ENCODE measurements at regions not wholly inside any gene's neighbourhood (a gene's known extent, or its start where the extent isn't known, plus 50 kb on each side); places are given as distances from the start of the nearest gene placed in this dataset.
A peak's percentile ranks its signal among the peaks of the same experiment; 100 is the strongest.
"Not testable (repeated sequence)": the region's sequence is repeated elsewhere in the genome, so short reads cannot be mapped to it uniquely, and the experiment has no call there.

DNA sequence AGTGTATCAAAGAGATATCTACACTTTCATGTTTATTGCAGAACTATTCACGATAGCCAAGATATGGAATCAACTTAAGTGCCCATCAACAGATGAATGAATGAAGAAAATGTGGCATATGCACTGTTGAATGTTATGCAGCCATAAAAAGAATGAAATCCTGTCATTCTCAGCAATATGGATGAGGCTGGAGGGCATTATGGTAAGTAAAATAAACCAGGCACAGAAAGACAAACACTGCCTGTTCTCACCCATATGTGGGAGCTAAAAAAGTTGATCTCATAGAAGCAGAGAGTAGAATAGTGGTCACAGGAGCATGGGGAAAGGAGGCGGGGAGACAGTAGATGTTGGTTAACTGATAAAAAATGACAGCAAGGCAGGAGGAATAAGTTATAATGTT is 561.8 kb downstream of the TOX3 start:
- DNase-seq = no peak
- Histone ChIP-seq H3K79me2 (ENCODE audit: low read length) (no peaks in the 10 kb centered on the region), H3K9me3 (ENCODE audit: low read length) (no peaks in the 10 kb centered on the region), H3K9ac (ENCODE audit: low read length) (no peak overlapping the region), H3K36me3 (ENCODE audit: insufficient read depth, low read length) (no peaks in the 10 kb centered on the region), H3K4me3 (ENCODE audit: low read length) (no peak overlapping the region), H3K4me2 (ENCODE audit: low read depth, low read length, poor library complexity, severe bottlenecking) (no peak overlapping the region), H3K27ac (ENCODE audit: low read length) (no peak overlapping the region), H3K4me1 (ENCODE audit: low read length) (no peaks in the 10 kb centered on the region), H2AFZ (ENCODE audit: low read length) (no peak overlapping the region), H3K9me2 (replicated peaks; ENCODE audit: insufficient read depth, low read length) (no peaks in the 10 kb centered on the region), H4K20me1 (ENCODE audit: insufficient read depth, low read depth, low read length) (no peaks in the 10 kb centered on the region), H3K27me3 (ENCODE audit: low read length) (no peaks in the 10 kb centered on the region)

DNA sequence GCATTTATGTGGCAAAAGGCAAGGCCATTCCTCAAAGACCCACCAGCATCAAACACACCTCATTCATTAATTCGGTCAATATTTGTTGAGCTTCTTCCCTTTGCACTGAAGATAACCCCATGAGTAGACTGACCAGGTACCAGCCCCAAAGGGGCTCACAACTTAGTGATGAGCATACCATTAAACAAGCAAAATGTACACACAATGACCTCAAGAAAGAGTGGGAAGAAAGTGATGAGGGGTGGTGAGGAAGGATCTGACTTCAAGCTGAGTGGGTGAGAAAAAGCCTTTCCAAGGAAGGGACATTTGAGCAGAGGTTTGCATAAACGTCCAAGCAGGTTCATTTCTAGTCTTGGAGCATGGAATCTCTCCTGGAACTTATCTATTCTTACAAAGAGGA is 562.5 kb downstream of the TOX3 start:
- Histone ChIP-seq H2AFZ (ENCODE audit: low read length) (no peak overlapping the region), H3K9ac (ENCODE audit: low read length) (no peak overlapping the region), H3K4me3 (ENCODE audit: low read length) (no peak overlapping the region), H3K4me1 (ENCODE audit: low read length) (no peaks in the 10 kb centered on the region), H3K79me2 (ENCODE audit: low read length) (no peaks in the 10 kb centered on the region), H3K4me2 (ENCODE audit: low read depth, low read length, poor library complexity, severe bottlenecking) (no peak overlapping the region), H3K9me2 (replicated peaks; ENCODE audit: insufficient read depth, low read length) (no peaks in the 10 kb centered on the region), H4K20me1 (ENCODE audit: insufficient read depth, low read depth, low read length) (no peaks in the 10 kb centered on the region), H3K27ac (ENCODE audit: low read length) (no peak overlapping the region), H3K27me3 (ENCODE audit: low read length) (no peaks in the 10 kb centered on the region), H3K36me3 (ENCODE audit: insufficient read depth, low read length) (no peaks in the 10 kb centered on the region), H3K9me3 (ENCODE audit: low read length) (no peaks in the 10 kb centered on the region)
- DNase-seq = no peak

DNA sequence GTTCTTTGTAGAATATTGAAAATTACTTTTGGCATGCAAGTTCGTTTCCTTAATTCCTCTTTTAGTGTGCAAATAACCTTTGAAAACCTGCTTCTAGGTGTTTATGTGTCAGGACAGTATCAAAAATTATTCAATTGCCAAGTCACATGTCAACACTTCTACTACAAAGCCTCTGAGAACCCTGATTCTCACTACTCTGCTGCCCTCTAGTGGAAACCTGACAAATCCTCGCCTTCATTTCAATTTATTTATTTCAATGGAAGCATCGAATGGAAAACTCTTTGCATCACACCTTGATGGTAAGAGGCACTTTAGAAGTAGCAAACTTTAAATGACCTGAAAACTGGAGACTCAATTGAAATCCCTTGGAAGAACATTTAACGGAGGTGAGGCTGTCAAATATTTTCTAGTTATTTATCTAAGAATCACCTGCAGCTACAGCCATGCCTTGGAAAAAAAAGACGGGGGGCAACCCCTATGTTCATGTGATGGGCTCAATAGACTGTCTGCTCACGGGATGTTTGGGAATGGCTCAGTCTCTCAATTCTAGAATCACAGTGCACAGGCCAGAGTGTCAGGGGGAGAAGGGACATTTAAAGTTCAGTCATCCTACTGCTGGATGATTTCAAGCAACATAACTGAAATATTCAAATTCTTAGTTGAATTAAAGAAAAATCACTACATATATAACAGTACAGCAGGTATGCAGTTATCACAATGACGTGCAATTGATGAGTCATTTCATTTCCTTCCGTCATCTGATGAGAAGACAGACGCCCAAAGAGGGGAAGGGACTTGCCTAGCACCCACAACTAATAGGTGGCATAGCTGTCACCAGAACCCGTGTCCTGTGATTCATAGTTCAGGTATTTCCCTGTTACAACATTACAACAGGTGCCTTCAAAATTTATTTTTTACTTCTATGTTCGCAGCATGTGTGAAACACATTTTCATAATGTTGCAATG is 563.9 kb downstream of the TOX3 start:
- DNase-seq = peak; percentile 87
- Histone ChIP-seq H3K4me1 (ENCODE audit: low read length) (no peaks in the 10 kb centered on the region), H3K9ac (ENCODE audit: low read length) (no peak overlapping the region), H3K27me3 (ENCODE audit: low read length) (no peaks in the 10 kb centered on the region), H3K4me2 (ENCODE audit: low read depth, low read length, poor library complexity, severe bottlenecking) (no peak overlapping the region), H3K27ac (ENCODE audit: low read length) (no peak overlapping the region), H3K9me3 (ENCODE audit: low read length) (no peaks in the 10 kb centered on the region), H3K79me2 (ENCODE audit: low read length) (no peaks in the 10 kb centered on the region), H2AFZ (ENCODE audit: low read length) (no peak overlapping the region), H3K36me3 (ENCODE audit: insufficient read depth, low read length) (no peaks in the 10 kb centered on the region), H3K9me2 (replicated peaks; ENCODE audit: insufficient read depth, low read length) (no peaks in the 10 kb centered on the region), H4K20me1 (ENCODE audit: insufficient read depth, low read depth, low read length) (no peaks in the 10 kb centered on the region), H3K4me3 (ENCODE audit: low read length) (no peak overlapping the region)

DNA sequence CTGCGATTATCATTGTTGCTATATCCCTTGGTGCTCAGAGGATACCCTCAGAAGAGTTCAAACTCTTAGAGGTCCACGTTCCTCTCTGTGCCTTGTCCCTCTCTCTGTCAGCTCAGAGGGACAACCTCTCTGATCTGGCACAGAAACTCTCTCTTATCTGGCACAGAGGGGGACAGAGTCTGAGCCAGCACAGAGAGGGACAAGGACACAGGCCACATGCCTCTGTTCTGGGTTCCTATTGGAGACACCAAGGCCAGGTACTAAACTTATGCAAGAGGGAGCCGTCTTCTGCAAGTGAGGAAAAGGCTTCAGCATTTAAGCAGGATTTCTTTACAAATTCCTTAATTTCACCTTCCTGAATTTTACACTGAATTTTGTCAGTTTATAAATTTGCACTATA is 565.2 kb downstream of the TOX3 start:
- no peak overlapping the region for H3K27ac ChIP-seq (ENCODE audit: low read length)
- no peak overlapping the region for H3K9ac ChIP-seq (ENCODE audit: low read length)
- H3K4me1 ChIP-seq (ENCODE audit: low read length) = no peaks in the 10 kb centered on the region
- no peaks in the 10 kb centered on the region for H3K36me3 ChIP-seq (ENCODE audit: insufficient read depth, low read length)
- DNase-seq = no peak
- H2AFZ ChIP-seq (ENCODE audit: low read length) = no peak overlapping the region
- H3K9me3 ChIP-seq (ENCODE audit: low read length) = no peaks in the 10 kb centered on the region
- no peak overlapping the region for H3K4me2 ChIP-seq (ENCODE audit: low read depth, low read length, poor library complexity, severe bottlenecking)
- H3K79me2 ChIP-seq (ENCODE audit: low read length) = no peaks in the 10 kb centered on the region
- H3K27me3 ChIP-seq (ENCODE audit: low read length) = no peaks in the 10 kb centered on the region
- no peaks in the 10 kb centered on the region for H3K9me2 ChIP-seq (replicated peaks; ENCODE audit: insufficient read depth, low read length)
- H4K20me1 ChIP-seq (ENCODE audit: insufficient read depth, low read depth, low read length) = no peaks in the 10 kb centered on the region
- H3K4me3 ChIP-seq (ENCODE audit: low read length) = no peak overlapping the region

DNA sequence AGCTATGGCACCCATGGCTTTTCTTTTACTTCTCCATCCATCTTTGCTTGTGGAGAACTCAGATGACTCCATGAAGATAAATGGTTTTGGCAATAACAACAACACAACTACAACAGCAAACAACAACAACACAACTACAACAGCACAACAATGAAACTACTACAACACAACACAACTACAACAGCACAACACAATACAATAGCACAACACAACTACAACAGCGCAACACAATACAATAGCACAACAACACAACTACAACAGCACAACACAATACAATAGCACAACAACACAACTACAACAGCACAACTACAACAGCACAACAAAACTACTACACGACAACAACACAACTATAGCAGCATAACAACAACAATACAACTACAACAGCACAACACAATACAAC is 569.4 kb downstream of the TOX3 start:
- H3K9me3 ChIP-seq (ENCODE audit: low read length); H3K27me3 ChIP-seq (ENCODE audit: low read length); H3K4me2 ChIP-seq (ENCODE audit: low read depth, low read length, poor library complexity, severe bottlenecking); H4K20me1 ChIP-seq (ENCODE audit: insufficient read depth, low read depth, low read length); H3K4me1 ChIP-seq (ENCODE audit: low read length); DNase-seq; H2AFZ ChIP-seq (ENCODE audit: low read length); H3K36me3 ChIP-seq (ENCODE audit: insufficient read depth, low read length); H3K9me2 ChIP-seq (replicated peaks; ENCODE audit: insufficient read depth, low read length); H3K4me3 ChIP-seq (ENCODE audit: low read length); H3K79me2 ChIP-seq (ENCODE audit: low read length); H3K27ac ChIP-seq (ENCODE audit: low read length); H3K9ac ChIP-seq (ENCODE audit: low read length): not testable (repeated sequence)

DNA sequence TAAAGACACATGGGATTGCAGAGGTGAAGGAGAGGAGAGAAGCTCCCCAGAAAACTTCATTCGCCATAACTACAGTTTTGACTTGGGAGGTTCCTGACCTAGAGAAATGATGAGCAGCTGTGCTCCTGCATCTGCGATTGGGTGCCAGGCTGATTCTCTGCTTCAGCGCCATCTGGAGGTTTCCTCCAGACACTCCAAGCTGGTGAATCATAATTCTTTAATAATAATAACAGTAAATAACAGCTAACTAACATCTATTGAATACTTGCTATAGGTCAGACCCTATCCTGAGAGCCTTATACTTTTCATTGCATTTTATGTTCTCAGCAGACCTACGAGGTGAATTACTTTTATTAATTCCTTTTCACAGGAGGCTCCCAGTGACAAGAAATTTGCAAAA is 575.8 kb downstream of the TOX3 start:
- no peaks in the 10 kb centered on the region for H4K20me1 ChIP-seq (ENCODE audit: insufficient read depth, low read depth, low read length)
- H3K9me3 ChIP-seq (ENCODE audit: low read length) = no peaks in the 10 kb centered on the region
- no peaks in the 10 kb centered on the region for H3K4me1 ChIP-seq (ENCODE audit: low read length)
- no peaks in the 10 kb centered on the region for H3K9me2 ChIP-seq (replicated peaks; ENCODE audit: insufficient read depth, low read length)
- no peak overlapping the region for H3K27ac ChIP-seq (ENCODE audit: low read length)
- no peaks in the 10 kb centered on the region for H3K79me2 ChIP-seq (ENCODE audit: low read length)
- no peak overlapping the region for H3K4me2 ChIP-seq (ENCODE audit: low read depth, low read length, poor library complexity, severe bottlenecking)
- no peaks in the 10 kb centered on the region for H3K36me3 ChIP-seq (ENCODE audit: insufficient read depth, low read length)
- no peak overlapping the region for H3K9ac ChIP-seq (ENCODE audit: low read length)
- no peak overlapping the region for H2AFZ ChIP-seq (ENCODE audit: low read length)
- H3K4me3 ChIP-seq (ENCODE audit: low read length) = no peak overlapping the region
- peak; percentile 57 for DNase-seq
- no peaks in the 10 kb centered on the region for H3K27me3 ChIP-seq (ENCODE audit: low read length)

DNA sequence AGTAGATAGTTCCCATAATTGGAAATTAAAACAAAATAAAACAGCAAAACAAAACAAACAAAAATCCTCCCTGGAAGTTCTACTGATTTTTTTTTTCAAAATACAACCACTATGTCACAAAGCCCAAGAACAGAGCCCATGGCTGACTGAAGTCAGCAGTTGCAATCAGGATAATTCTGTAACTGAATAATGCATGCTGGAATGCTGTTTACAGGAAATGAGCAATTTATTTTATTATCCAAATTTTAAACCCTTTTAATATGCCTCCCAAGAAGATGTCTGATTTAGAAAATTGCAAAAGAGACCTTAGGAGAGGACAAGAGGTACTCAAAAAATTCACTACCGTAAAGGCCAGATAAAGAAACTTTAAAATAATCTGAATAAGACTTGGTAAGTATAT is 578.2 kb downstream of the TOX3 start:
- Histone ChIP-seq H3K9me3 (ENCODE audit: low read length) (no peaks in the 10 kb centered on the region), H3K27me3 (ENCODE audit: low read length) (no peaks in the 10 kb centered on the region), H3K4me1 (ENCODE audit: low read length) (no peaks in the 10 kb centered on the region), H3K9me2 (replicated peaks; ENCODE audit: insufficient read depth, low read length) (no peaks in the 10 kb centered on the region), H3K79me2 (ENCODE audit: low read length) (no peaks in the 10 kb centered on the region), H3K36me3 (ENCODE audit: insufficient read depth, low read length) (no peaks in the 10 kb centered on the region), H3K4me3 (ENCODE audit: low read length) (no peak overlapping the region), H2AFZ (ENCODE audit: low read length) (no peak overlapping the region), H3K4me2 (ENCODE audit: low read depth, low read length, poor library complexity, severe bottlenecking) (no peak overlapping the region), H3K9ac (ENCODE audit: low read length) (no peak overlapping the region), H4K20me1 (ENCODE audit: insufficient read depth, low read depth, low read length) (no peaks in the 10 kb centered on the region), H3K27ac (ENCODE audit: low read length) (no peak overlapping the region)
- no peak for DNase-seq

DNA sequence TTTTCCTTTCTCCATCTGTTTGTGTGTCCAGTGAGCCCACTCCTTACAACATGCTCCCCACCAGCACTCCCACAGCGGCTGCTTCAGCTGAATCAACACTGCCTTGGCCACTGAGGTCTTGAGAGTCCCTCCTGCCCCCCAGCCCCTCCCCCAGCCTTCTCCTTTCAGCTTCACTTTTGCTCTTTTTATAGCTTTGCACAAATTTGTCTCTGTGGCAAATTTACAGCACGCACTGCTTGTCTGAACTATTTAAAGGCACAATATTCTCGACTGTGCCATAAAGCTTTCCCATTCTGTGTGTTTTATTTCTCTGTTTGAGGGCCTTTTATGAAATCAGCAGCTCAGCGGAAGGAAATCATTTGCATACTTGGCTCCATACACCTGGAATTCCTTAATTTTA is 579.3 kb downstream of the TOX3 start:
- H3K4me1 ChIP-seq (ENCODE audit: low read length) = no peaks in the 10 kb centered on the region
- H3K9ac ChIP-seq (ENCODE audit: low read length) = no peak overlapping the region
- H4K20me1 ChIP-seq (ENCODE audit: insufficient read depth, low read depth, low read length) = no peaks in the 10 kb centered on the region
- no peaks in the 10 kb centered on the region for H3K9me3 ChIP-seq (ENCODE audit: low read length)
- no peaks in the 10 kb centered on the region for H3K27me3 ChIP-seq (ENCODE audit: low read length)
- no peak overlapping the region for H3K4me2 ChIP-seq (ENCODE audit: low read depth, low read length, poor library complexity, severe bottlenecking)
- no peak overlapping the region for H2AFZ ChIP-seq (ENCODE audit: low read length)
- H3K79me2 ChIP-seq (ENCODE audit: low read length) = no peaks in the 10 kb centered on the region
- H3K36me3 ChIP-seq (ENCODE audit: insufficient read depth, low read length) = no peaks in the 10 kb centered on the region
- DNase-seq = no peak
- no peak overlapping the region for H3K4me3 ChIP-seq (ENCODE audit: low read length)
- no peak overlapping the region for H3K27ac ChIP-seq (ENCODE audit: low read length)
- no peaks in the 10 kb centered on the region for H3K9me2 ChIP-seq (replicated peaks; ENCODE audit: insufficient read depth, low read length)

Data from Karpas-422 (cell line).